KG1 (cell line): ENCODE measurements at regions not wholly inside any gene's neighbourhood (a gene's known extent, or its start where the extent isn't known, plus 50 kb on each side); places are given as distances from the start of the nearest gene placed in this dataset.

Experiments used
- DNase-seq: peaks from one replicate; lab custom pipeline; 2025; lab: John Stamatoyannopoulos, UW

- DNase-seq = no peak
Measured at GRCh38 chr6:87803791-87804190, 101.8 kb upstream of the AKIRIN2 start.

GRCh38 chr6:87799651-87800050 lies 97.6 kb upstream of the AKIRIN2 start:
- DNase-seq = no peak

GRCh38 chr6:87798393-87799278 lies 96.6 kb upstream of the AKIRIN2 start:
- no peak for DNase-seq

GRCh38 chr6:87794922-87795885 lies 93.2 kb upstream of the AKIRIN2 start:
- no peak for DNase-seq

- no peak for DNase-seq
Measured at GRCh38 chr6:87793315-87793714, 91.3 kb upstream of the AKIRIN2 start.

- DNase-seq = no peak
Measured at GRCh38 chr6:87791982-87792381, 89.9 kb upstream of the AKIRIN2 start.

DNA sequence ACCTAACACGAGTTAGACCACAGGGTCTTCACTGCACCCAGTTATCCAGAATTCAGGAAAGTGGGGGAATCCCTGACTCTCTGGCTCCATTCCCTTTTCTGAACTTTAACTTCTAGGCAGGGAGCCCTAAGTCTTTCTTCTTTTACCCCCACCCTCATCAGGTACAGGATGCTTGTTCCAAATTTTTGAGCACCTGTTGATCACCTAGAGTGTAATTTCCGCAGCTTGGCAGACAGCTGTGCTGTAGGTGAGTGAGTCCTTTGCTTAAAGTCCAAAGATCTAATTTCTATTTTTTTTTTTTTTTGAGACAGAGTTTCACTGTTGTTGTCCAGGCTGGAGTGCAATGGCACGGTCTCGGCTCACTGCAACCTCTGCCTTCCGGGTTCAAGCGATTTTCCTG lies 89.5 kb upstream of the AKIRIN2 start:
- no peak for DNase-seq

- no peak for DNase-seq
Measured at GRCh38 chr6:87791029-87791428, 89.0 kb upstream of the AKIRIN2 start.

GRCh38 chr6:87789900-87790290 lies 87.9 kb upstream of the AKIRIN2 start:
- no peak for DNase-seq

DNA sequence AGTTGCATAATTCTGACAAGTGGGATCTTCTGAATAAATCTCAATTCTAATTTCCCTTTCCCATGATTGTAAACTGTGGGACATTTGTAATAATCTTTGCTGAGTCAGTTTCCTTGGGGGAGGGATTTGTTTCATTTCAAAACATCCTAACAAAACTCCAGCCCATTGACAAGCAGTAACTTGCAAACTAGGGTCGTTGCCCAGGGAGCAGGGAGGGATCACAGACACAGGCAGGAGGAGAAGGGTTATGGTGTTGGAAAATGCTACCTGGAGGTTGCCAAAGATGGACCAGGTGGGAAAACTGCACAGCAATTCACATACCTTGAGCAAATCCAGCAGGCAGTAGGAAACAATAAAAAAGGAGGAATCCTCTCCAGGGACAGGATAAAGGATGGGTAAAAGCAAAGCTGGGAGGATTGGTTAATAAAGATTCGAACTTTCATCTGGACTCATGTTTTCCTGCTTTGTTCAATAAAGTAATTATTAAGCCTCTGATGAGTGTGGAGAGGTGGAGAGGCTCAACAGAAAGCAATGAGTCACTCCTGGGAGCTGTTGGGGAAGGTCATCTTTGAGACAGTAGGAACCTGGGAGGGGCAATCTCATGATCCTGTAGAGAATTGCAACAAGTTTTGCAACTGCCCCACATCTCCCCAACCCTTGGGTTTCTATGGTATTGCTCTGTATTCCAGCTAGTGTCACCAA lies 87.3 kb upstream of the AKIRIN2 start:
- no peak for DNase-seq

DNA sequence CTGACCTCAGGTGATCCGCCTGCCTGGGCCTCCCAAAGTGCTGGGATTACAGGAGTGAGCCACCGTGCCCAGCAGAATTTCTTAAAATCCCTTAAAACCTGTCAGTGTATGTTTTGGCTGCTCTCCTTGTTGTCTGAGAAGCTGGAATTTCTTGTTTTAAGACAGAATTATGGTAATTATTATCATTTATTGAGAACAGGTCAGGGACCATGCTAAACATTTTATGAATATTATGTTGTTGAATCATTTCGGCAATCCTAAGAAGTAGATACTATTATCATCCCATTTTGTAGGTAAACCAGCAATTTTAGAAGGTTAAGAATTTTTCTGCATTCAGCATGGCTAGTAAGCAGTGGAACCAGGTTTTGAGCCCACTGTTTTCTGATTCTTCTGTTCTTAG lies 86.1 kb upstream of the AKIRIN2 start:
- no peak for DNase-seq

- DNase-seq = no peak
Measured at GRCh38 chr6:87785229-87785862, 83.3 kb upstream of the AKIRIN2 start.

DNA sequence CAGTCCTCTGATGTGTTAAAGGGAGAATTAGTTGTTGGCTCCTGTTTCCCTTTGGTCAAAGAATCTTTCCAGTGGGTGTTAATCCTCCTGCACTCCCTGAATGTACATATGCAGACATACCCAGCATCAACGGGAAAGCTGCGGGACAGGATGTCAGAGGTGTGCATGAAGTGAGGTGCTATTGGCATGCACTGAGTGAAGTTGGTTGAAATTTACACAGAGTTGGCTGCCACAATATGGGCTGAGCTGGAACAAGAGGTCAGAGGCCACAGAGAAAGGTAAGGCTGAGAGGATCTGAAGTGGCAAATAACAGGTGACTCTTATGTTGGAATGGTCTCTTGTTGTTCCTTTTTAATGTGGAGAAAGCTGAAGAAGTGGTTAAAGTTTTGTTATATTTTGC lies 82.7 kb upstream of the AKIRIN2 start:
- no peak for DNase-seq

- no peak for DNase-seq
Measured at GRCh38 chr6:87784051-87784450, 82.0 kb upstream of the AKIRIN2 start.

- DNase-seq = no peak
Measured at GRCh38 chr6:87779542-87779941, 77.5 kb upstream of the AKIRIN2 start.

DNA sequence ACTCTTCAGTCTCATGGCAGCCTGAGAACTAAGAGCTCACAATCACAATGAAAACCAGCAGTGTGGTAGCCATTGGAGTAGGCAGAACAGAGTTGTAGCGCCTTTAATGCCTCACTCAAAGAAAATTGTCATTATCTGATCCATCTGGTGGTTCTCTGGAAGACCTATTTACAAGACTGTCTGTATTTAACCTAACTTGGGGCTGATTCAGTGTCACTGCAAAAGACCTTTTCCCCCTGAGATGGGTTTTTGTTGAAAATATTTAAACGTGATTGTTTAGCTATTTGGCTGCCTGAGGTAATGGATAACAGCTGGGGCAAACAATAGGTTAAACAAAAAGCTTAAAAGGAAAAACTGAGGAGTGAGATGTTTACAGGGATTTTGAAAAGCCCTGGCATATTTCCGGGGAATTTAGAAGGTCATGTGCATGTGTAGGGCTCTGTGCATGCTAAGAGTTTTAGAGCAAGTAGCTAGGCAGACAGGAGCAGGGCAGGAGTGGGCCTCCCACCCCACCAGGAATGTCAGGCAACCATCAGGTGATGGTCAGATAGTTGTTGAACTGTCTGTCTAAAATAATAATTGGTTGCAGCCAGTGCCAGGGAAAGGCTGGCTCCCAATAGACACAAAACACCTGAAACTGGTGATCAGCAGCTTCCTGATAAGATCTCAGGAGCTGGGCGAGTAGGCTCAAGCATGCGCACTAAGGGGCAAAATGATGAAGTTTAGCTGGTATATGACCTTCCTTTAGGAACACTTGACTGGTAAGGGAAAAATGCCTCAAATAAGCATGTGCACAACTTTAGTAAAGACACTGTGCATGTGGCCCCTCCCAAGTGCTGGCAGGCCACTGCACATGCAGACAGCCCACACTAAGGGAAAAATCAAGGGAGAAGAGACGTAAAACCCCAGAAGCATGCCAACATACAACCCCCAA lies 70.8 kb upstream of the AKIRIN2 start:
- no peak for DNase-seq

DNA sequence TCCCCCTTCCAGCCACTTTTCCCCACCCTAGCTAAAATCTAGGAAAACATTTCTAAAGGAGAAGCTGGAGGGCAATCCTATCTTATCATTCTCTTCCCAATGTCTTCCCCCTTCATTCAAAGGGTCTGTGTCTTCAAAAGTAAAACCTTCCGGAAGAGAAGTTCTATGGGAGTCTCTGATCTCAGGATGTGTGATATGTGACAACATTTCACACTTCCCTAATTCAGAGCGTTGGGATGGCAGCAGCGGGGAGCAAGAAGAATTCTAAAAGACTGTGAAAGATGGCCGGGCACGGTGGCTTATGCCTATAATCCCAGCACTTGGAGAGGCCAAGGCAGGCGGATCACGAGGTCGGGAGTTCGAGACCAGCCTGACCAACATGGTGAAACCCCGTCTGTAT lies 65.4 kb upstream of the AKIRIN2 start:
- no peak for DNase-seq

- no peak for DNase-seq
Measured at GRCh38 chr6:87766211-87766610, 64.2 kb upstream of the AKIRIN2 start.

GRCh38 chr6:87763901-87764300 lies 61.9 kb upstream of the AKIRIN2 start:
- DNase-seq = no peak

DNA sequence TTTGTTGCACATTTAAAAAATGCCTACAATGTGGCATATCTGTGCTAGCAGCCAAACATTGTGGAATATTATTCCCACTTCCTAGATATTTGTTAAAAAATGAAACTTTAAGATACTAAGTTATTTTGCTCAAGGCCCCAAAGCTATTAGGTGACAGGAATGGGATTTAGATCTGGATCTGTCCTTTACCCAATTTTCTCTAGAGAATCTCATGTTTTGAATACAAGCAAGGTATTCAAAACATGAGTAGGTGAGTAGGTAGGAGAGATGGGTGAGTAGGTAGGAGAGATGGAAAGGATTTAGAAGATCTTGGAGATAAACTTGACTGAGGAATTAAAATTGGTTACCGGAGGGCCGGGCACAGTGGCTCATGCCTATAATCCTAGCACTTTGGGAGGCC lies 61.2 kb upstream of the AKIRIN2 start:
- DNase-seq = no peak

GRCh38 chr6:87762116-87762515 lies 60.1 kb upstream of the AKIRIN2 start:
- DNase-seq = no peak
